GM21381 (cell line): ENCODE measurements at regions not wholly inside any gene's neighbourhood (a gene's known extent, or its start where the extent isn't known, plus 50 kb on each side); places are given as distances from the start of the nearest gene placed in this dataset.
"Not testable (repeated sequence)": the region's sequence is repeated elsewhere in the genome, so short reads cannot be mapped to it uniquely, and the experiment has no call there.

ENCODE experiments used
- ATAC-seq: cut with Tn5 transposase; IDR thresholded peaks from one replicate; pipeline ENCODE4 v1.9.1; 2021; ENCODE audit warnings: mild to moderate bottlenecking, moderate library complexity; ENCODE audit not compliant: unreplicated experiment

- ATAC-seq: no peak
Measured at GRCh38 chr1:4461726-4462290, 192.6 kb upstream of the AJAP1 start.

GRCh38 chr1:4462831-4463484 lies 191.5 kb upstream of the AJAP1 start:
- no peak for ATAC-seq

GRCh38 chr1:4463631-4464030 lies 190.8 kb upstream of the AJAP1 start:
- no peak for ATAC-seq

- no peak for ATAC-seq
Measured at GRCh38 chr1:4464478-4464877, 189.9 kb upstream of the AJAP1 start.

GRCh38 chr1:4467241-4467640 lies 187.2 kb upstream of the AJAP1 start:
- ATAC-seq: no peak

DNA sequence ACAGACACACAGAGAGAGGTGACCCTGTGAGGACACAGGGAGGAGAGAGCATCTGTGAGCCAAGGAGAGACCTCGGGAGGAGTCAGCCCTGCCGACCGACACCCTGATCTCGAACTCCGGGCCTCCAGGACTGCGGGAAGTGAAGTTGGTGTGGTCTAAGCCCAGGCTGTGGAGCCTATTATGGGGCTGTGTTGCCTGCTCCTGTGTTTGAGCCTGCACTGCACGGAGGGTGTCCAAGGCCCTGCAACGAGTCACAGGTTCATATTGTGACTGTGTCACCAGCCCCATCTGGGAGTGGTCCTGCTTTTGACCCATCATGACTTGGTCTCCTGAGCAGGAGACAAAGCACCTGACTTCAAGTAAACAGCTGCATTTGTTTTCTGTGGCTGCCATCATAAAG lies 186.0 kb upstream of the AJAP1 start:
- no peak for ATAC-seq

GRCh38 chr1:4468804-4469514 lies 185.4 kb upstream of the AJAP1 start:
- ATAC-seq: no peak

DNA sequence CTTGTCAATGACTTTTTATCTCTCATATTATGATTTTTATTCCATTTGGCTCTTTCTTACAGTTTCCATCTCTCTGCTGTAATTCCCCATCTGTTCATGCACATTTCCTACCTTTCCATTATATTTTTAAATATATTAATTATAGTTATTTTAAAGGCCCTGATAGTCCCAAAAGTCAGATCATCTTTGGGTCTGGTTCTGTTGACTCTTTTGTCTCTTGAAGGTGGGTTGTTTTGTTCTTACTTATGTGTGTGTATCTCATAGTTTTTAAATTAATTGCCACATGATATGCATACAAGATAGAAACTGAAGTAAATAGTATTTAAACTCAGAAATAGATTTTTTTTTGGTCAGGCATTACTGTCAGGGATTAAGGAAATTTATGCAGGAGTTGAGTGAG lies 178.0 kb upstream of the AJAP1 start:
- ATAC-seq: no peak

DNA sequence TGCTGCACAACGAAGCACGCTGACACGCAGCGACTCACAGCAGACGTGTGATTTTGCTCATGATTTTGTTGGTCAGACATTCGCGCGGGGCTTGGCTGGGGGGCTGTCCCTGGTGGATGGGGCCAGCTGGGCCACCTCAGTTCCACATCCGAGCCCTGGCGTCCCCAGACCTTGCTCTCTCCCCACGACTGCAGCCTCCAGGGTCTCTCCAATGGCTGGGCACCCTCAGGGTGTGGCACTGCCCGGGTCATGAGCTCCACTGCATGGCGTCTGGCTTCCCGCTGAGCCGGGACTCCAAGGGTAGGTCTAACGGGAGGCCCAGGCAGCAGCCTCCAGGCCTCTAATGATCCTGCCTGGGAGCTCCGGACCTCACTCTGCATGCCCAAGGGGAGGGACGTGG lies 173.0 kb upstream of the AJAP1 start:
- ATAC-seq: no peak

GRCh38 chr1:4482526-4482925 lies 171.9 kb upstream of the AJAP1 start:
- ATAC-seq: no peak

DNA sequence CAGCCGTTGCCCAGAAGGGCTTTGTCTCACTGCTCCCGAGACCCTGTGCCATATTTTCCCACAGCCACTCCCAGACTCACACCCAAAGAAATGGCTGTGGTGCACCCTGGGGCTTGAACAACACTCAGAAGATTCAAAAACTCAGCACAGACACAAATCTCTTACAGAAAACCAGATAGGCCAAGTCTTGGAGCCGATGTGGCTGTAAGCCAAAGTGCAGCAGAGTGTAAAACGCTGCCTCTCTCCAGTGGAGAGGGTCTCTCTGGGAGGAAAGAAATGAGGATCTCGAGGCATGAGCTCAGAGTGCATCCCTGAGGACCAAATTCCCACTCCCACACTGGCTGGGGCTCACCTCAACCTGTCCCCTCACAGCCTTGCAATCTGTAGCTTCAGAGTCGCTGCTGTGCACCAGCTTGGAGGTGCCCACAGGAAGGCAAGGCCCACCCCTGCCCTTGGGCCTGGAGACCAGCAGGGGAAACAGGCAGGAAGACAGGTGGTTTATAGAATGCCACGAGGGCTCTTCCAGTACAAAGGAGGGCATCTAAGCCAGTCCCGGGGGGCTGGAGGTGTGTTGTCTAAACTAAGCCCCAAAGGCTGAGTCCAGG lies 171.3 kb upstream of the AJAP1 start:
- no peak for ATAC-seq

DNA sequence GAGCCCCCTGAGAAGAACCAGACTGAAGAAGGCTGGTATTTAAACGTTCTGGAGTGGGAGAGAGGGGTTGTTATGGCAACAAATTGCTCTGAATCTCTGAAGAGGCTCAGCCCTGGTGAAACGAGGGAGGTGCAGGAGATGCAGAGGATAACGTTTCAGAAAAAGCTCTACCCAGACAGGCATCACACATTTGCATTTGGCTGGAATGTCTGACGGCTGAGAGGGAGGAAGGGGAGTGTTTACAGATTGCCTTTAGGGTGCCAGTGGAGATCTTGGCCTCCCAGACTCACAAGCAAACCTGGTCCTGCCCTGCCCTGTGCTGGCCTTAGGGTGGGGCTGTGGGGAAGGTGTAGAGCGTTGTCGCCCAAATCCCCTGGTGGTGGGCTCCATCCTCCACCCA lies 169.0 kb upstream of the AJAP1 start:
- no peak for ATAC-seq

DNA sequence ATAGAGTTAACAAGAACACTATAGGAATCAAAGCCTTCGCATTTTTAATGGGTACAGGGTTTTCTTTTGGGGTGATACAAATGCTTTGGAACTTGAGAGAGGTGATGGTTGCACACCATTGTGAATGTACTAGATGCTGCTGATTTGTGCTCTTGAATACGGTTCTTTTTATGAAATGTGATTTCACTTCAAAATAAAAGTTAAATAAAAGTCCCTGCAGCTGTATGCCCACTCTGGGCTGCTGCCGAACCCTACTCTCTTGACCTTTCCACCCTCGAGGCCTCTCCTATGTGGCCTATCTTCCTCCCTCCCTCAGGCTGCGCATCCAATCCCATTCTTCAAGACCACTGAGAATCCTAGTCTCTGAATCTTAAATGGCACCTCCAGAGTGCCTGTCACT lies 168.5 kb upstream of the AJAP1 start:
- ATAC-seq: no peak

DNA sequence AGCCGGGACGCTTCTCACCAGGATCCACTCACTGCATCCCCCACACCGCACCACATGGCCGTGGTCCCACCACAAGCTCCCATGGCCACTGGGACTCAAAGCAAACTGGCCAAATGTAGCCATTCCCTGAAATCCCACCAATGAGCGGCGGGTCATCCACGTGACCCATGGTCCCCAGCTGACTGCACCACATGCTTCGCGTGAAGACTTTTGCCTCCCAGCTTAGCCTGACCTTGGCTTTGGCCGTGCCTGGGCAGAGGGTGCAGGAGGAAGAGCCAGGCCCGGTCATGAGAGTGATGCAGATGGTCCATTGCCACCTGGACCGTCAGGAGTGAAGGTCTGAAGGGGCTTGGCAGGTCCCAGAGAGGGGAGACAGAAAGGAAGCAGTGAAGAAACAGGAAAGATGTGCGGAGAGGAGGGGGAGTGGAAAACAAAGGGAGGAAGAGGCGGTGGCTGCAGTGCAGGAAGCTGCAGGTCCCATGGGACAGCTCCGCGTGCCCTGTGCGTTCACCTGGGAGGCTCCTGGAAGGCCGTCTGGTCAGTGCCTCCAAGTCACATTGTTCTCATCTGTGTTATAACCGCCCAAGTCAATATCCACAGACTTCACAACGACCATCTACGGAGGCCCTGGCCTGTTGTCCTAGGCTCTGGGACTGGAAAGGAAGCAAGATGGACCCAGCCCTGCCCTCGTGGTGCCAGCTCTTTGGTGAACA lies 167.8 kb upstream of the AJAP1 start:
- ATAC-seq: no peak

DNA sequence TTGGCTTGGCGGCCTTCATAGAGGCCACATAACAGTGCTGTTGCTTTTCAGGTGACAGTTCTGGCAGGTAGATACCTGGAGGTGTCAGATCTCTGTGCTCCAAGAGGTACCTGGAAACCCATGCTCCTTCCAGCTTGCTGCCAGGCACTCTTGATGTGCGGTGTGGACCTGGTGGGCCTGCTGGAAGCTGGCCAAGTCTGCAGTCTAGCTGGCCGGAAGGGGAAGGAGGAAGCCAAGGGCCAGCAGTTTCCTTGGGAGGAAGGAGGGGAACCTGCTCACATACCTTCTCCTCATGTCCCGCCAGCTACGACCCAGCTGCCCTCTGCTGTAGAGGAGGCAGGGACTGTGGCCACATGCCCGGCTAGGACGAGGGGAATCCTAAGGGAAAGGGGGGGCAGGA lies 166.4 kb upstream of the AJAP1 start:
- no peak for ATAC-seq

GRCh38 chr1:4489486-4489885 lies 164.9 kb upstream of the AJAP1 start:
- no peak for ATAC-seq

DNA sequence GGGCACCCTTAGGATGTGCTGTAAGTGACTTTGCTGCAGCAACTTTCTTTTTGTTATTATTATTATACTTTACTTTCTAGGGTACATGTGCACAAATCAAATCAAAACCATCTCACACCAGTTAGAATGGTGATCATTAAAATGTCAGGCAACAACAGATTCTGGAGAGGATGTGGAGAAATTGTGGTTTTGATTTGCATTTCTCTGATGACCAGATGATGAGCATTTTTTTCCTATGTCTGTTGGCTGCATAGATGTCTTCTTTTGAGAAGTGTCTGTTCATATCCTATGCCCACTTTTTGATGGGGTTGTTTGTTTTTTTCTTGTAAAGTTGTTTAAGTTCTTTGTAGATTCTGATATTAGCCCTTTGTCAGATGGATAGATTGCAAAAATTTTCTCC lies 164.4 kb upstream of the AJAP1 start:
- not testable (repeated sequence) for ATAC-seq

GRCh38 chr1:4494027-4494426 lies 160.4 kb upstream of the AJAP1 start:
- no peak for ATAC-seq

DNA sequence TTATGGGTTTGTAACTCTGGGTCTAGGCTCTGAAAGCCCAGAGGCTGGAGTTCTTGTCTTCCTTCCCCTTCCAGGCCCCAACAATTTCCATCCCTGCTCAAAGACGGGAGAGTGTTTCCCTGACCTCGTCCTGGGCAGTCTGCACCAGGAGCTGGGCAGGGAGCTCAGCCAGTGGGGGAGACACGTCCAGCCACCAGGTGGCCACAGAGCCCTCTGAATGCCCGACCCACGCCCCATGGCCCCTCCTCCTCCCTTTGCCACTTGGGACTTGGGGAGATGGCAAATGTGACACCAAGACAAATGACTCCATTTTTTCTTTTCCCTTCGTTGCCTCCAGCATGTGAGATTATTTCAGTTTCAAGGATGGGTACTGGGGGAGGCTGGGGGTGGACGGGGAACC lies 159.9 kb upstream of the AJAP1 start:
- no peak for ATAC-seq

- ATAC-seq: no peak
Measured at GRCh38 chr1:4495809-4496208, 158.6 kb upstream of the AJAP1 start.

DNA sequence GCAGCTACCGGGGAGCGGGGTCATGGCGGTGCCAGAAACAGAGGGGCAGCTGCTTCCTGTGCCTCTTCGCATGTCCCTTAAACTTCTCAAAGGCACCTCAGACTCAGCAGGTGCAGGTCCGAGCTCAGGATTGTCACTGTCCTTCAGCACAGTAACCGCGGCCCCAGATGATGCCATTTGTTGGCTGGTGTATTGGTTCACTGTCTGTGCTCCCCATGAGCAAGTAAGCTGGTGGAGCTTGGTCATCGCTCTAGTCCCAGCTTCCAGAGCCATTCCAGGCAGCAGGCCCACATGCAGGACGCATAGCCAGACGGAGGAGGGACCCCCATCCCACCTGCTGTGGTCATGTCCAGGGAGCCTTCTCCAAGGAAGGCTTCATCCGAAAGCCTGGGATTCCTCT lies 154.0 kb upstream of the AJAP1 start:
- ATAC-seq: no peak
